ENCODE measurements at regions not wholly inside any gene's neighbourhood (a gene's known extent, or its start where the extent isn't known, plus 50 kb on each side); places are given as distances from the start of the nearest gene placed in this dataset.

GRCh38 chr5:38751103-38751502 lies 94.7 kb upstream of the OSMR start:
- no peaks in the 10 kb centered on the region for H3K36me3 Mint-ChIP-seq (ENCODE audit: low read depth)
- Histone ChIP-seq H3K9me3 (ENCODE audit: control insufficient read depth in 1 of 2, insufficient read depth in 1 of 2, low read length in 2 of 2) (no peaks in the 10 kb centered on the region), H3K4me3 (ENCODE audit: low read length) (no peak overlapping the region), H3K36me3 (ENCODE audit: insufficient read depth, low read length) (no peaks in the 10 kb centered on the region), H3K4me1 (ENCODE audit: insufficient read depth, low read length) (no peaks in the 10 kb centered on the region), H3K27me3 (ENCODE audit: control insufficient read depth in 1 of 2, insufficient read depth in 2 of 2, low read length in 2 of 2) (no peaks in the 10 kb centered on the region), H3K27ac (ENCODE audit: low read depth in 1 of 2, low read length in 2 of 2) (no peak overlapping the region)
- no peak overlapping the region for H3K4me3 Mint-ChIP-seq
- no peaks in the 10 kb centered on the region for H3K4me1 Mint-ChIP-seq (ENCODE audit: low read depth)
- no peak overlapping the region for H3K27ac Mint-ChIP-seq
- H3K9me3 Mint-ChIP-seq = no peaks in the 10 kb centered on the region
- ChIA-PET CTCF (no interaction called here), POLR2A (no interaction called here)
- TF ChIP-seq, protein P1, sequence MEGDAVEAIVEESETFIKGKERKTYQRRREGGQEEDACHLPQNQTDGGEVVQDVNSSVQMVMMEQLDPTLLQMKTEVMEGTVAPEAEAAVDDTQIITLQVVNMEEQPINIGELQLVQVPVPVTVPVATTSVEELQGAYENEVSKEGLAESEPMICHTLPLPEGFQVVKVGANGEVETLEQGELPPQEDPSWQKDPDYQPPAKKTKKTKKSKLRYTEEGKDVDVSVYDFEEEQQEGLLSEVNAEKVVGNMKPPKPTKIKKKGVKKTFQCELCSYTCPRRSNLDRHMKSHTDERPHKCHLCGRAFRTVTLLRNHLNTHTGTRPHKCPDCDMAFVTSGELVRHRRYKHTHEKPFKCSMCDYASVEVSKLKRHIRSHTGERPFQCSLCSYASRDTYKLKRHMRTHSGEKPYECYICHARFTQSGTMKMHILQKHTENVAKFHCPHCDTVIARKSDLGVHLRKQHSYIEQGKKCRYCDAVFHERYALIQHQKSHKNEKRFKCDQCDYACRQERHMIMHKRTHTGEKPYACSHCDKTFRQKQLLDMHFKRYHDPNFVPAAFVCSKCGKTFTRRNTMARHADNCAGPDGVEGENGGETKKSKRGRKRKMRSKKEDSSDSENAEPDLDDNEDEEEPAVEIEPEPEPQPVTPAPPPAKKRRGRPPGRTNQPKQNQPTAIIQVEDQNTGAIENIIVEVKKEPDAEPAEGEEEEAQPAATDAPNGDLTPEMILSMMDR (IDR thresholded peaks at IDR 0.05) = no peak
- DNase-seq (no peak), ATAC-seq (ENCODE audit: poor library complexity) (no peak)
- intact Hi-C loops (cut with DNase I, micrococcal nuclease) = no loop called here
- H3K27me3 Mint-ChIP-seq = peaks cover 39% of the 10 kb centered on the region

- no peak overlapping the region for H3K27ac ChIP-seq (ENCODE audit: low read depth in 1 of 2, low read length in 2 of 2)
- intact Hi-C loops (cut with DNase I, micrococcal nuclease) = no loop called here
- no peak overlapping the region for H3K4me3 Mint-ChIP-seq
- TF ChIP-seq, protein P1 (IDR thresholded peaks at IDR 0.05) = no peak
- H3K4me1 ChIP-seq (ENCODE audit: insufficient read depth, low read length) = no peaks in the 10 kb centered on the region
- POLR2A ChIA-PET = no interaction called here
- no peak for ATAC-seq (ENCODE audit: poor library complexity)
- H3K4me3 ChIP-seq (ENCODE audit: low read length) = no peak overlapping the region
- H3K9me3 ChIP-seq (ENCODE audit: control insufficient read depth in 1 of 2, insufficient read depth in 1 of 2, low read length in 2 of 2) = no peaks in the 10 kb centered on the region
- no peak for DNase-seq
- no peaks in the 10 kb centered on the region for H3K9me3 Mint-ChIP-seq
- H3K36me3 ChIP-seq (ENCODE audit: insufficient read depth, low read length) = no peaks in the 10 kb centered on the region
- peaks cover 42% of the 10 kb centered on the region for H3K27me3 Mint-ChIP-seq
- H3K36me3 Mint-ChIP-seq (ENCODE audit: low read depth) = no peaks in the 10 kb centered on the region
- H3K27ac Mint-ChIP-seq = no peak overlapping the region
- CTCF ChIA-PET = no interaction called here
- no peaks in the 10 kb centered on the region for H3K4me1 Mint-ChIP-seq (ENCODE audit: low read depth)
- no peaks in the 10 kb centered on the region for H3K27me3 ChIP-seq (ENCODE audit: control insufficient read depth in 1 of 2, insufficient read depth in 2 of 2, low read length in 2 of 2)
Observed at GRCh38 chr5:38752012-38752536, 93.7 kb upstream of the OSMR start.

- H3K27ac Mint-ChIP-seq = no peak overlapping the region
- Histone ChIP-seq H3K36me3 (ENCODE audit: insufficient read depth, low read length) (no peaks in the 10 kb centered on the region), H3K27me3 (ENCODE audit: control insufficient read depth in 1 of 2, insufficient read depth in 2 of 2, low read length in 2 of 2) (no peaks in the 10 kb centered on the region), H3K9me3 (ENCODE audit: control insufficient read depth in 1 of 2, insufficient read depth in 1 of 2, low read length in 2 of 2) (no peaks in the 10 kb centered on the region), H3K4me3 (ENCODE audit: low read length) (no peak overlapping the region), H3K27ac (ENCODE audit: low read depth in 1 of 2, low read length in 2 of 2) (no peak overlapping the region), H3K4me1 (ENCODE audit: insufficient read depth, low read length) (no peaks in the 10 kb centered on the region)
- H3K4me1 Mint-ChIP-seq (ENCODE audit: low read depth) = no peaks in the 10 kb centered on the region
- ChIA-PET POLR2A (no interaction called here), CTCF (no interaction called here)
- ATAC-seq (ENCODE audit: poor library complexity) = no peak
- peaks cover 42% of the 10 kb centered on the region for H3K27me3 Mint-ChIP-seq
- no peaks in the 10 kb centered on the region for H3K9me3 Mint-ChIP-seq
- intact Hi-C loops (cut with DNase I, micrococcal nuclease) = no loop called here
- no peaks in the 10 kb centered on the region for H3K36me3 Mint-ChIP-seq (ENCODE audit: low read depth)
- no peak for DNase-seq
- TF ChIP-seq, protein P1 (IDR thresholded peaks at IDR 0.05) = no peak
- H3K4me3 Mint-ChIP-seq = no peak overlapping the region
Observed at GRCh38 chr5:38752622-38753021, 93.2 kb upstream of the OSMR start.

All from CD4-positive, alpha-beta T cell (primary cell).